Smooth muscle cell (in vitro differentiated cells): ENCODE measurements at regions not wholly inside any gene's neighbourhood (a gene's known extent, or its start where the extent isn't known, plus 50 kb on each side); places are given as distances from the start of the nearest gene placed in this dataset.

ENCODE experiments used
- DNase-seq: peaks from one replicate; lab custom pipeline; 2025; ENCODE audit not compliant: unreplicated experiment; lab: John Stamatoyannopoulos, UW
- H2AFZ ChIP-seq: fragments of 200-600 bp; sonication (generic); 2 replicates; pipeline ENCODE4 v1.6.0; 2016; ENCODE audit warnings: antibody characterized with exemption, low read depth, mild to moderate bottlenecking
- H3F3A ChIP-seq: fragments of 200-600 bp; sonication (generic); 2 replicates; pipeline ENCODE4 v1.6.0; 2017; ENCODE audit warnings: antibody characterized with exemption, low read depth
- H3K27ac ChIP-seq: fragments of 200-600 bp; sonication (generic); 2 replicates; pipeline ENCODE4 v1.5.1; 2016; ENCODE audit warnings: low read depth, mild to moderate bottlenecking
- H3K27me3 ChIP-seq: fragments of 200-600 bp; sonication (generic); 2 replicates; pipeline ENCODE4 v1.6.1; 2016; ENCODE audit warnings: low read depth, mild to moderate bottlenecking
- H3K36me3 ChIP-seq: fragments of 200-600 bp; sonication (generic); 2 replicates; pipeline ENCODE4 v1.5.1; 2016; ENCODE audit warnings: low read depth
- H3K4me1 ChIP-seq: fragments of 200-600 bp; sonication (generic); 2 replicates; pipeline ENCODE4 v1.5.1; 2016; ENCODE audit warnings: low read depth
- H3K4me2 ChIP-seq: fragments of 200-600 bp; sonication (generic); 2 replicates; pipeline ENCODE4 v1.6.0; 2016; ENCODE audit warnings: mild to moderate bottlenecking
- H3K4me3 ChIP-seq: fragments of 200-600 bp; sonication (generic); 2 replicates; pipeline ENCODE4 v1.5.1; 2016; ENCODE audit warnings: mild to moderate bottlenecking
- H3K79me2 ChIP-seq: fragments of 200-600 bp; sonication (generic); 2 replicates; pipeline ENCODE4 v1.6.0; 2016; ENCODE audit warnings: low read depth, mild to moderate bottlenecking
- H3K9ac ChIP-seq: fragments of 200-600 bp; sonication (generic); 2 replicates; pipeline ENCODE4 v1.6.0; 2016; ENCODE audit warnings: low read depth
- H3K9me3 ChIP-seq: fragments of 200-600 bp; sonication (generic); replicated peaks from 2 replicates; pipeline ENCODE4 v1.5.1; 2016; ENCODE audit warnings: low read depth
- H4K20me1 ChIP-seq: fragments of 200-600 bp; sonication (generic); 2 replicates; pipeline ENCODE4 v1.6.0; 2016; ENCODE audit warnings: low read depth
- WGBS: methylation state at CpG from one replicate; pipeline ENCODE4 v1.1.7; 2016; ENCODE audit warnings: low lambda C conversion rate; 5-methylcytosine and 5-hydroxymethylcytosine counted together
- TF ChIP-seq, protein P1 (sequence below): fragments of 200-600 bp; sonication (generic); IDR thresholded peaks from 2 replicates; pipeline ENCODE4 v1.5.1; 2017; ENCODE audit warnings: borderline replicate concordance, mild to moderate bottlenecking, antibody characterized with exemption; ENCODE audit not compliant: insufficient read depth, poor library complexity, severe bottlenecking

DNA sequence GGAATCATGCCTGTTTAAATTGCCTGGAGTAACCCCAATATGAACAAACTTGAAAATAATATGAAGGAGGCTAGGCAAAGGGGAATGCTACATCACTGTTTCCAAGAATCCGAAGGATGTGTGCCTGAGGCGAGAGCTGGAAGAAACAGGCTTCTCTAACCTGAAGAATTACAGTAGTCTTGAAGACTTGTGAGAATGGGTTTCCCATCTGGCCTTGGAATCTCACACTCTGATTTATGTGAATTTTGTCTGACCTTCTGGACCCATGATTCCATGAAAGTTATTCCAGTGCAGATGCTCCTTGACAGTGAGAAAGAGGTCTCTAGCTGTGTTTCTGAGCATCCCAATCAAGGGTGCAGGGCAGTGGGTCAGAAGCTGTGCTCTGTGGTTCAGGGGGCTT is 122.1 kb upstream of the PARP11 start:
- Histone ChIP-seq H3K79me2 (no peaks in the 10 kb centered on the region), H2AFZ (no peak overlapping the region), H3K9ac (no peak overlapping the region), H3K27ac (no peak overlapping the region), H3K4me2 (no peak overlapping the region), H3K27me3 (no peaks in the 10 kb centered on the region), H4K20me1 (no peaks in the 10 kb centered on the region), H3K36me3 (no peaks in the 10 kb centered on the region), H3F3A (no peaks in the 10 kb centered on the region), H3K9me3 (no peaks in the 10 kb centered on the region), H3K4me1 (no peaks in the 10 kb centered on the region), H3K4me3 (no peak overlapping the region)
- TF ChIP-seq, protein P1, sequence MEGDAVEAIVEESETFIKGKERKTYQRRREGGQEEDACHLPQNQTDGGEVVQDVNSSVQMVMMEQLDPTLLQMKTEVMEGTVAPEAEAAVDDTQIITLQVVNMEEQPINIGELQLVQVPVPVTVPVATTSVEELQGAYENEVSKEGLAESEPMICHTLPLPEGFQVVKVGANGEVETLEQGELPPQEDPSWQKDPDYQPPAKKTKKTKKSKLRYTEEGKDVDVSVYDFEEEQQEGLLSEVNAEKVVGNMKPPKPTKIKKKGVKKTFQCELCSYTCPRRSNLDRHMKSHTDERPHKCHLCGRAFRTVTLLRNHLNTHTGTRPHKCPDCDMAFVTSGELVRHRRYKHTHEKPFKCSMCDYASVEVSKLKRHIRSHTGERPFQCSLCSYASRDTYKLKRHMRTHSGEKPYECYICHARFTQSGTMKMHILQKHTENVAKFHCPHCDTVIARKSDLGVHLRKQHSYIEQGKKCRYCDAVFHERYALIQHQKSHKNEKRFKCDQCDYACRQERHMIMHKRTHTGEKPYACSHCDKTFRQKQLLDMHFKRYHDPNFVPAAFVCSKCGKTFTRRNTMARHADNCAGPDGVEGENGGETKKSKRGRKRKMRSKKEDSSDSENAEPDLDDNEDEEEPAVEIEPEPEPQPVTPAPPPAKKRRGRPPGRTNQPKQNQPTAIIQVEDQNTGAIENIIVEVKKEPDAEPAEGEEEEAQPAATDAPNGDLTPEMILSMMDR, result no peak
- no peak for DNase-seq
- WGBS, result 66% methylated on average over 2 of the region's 2 CpGs

DNA sequence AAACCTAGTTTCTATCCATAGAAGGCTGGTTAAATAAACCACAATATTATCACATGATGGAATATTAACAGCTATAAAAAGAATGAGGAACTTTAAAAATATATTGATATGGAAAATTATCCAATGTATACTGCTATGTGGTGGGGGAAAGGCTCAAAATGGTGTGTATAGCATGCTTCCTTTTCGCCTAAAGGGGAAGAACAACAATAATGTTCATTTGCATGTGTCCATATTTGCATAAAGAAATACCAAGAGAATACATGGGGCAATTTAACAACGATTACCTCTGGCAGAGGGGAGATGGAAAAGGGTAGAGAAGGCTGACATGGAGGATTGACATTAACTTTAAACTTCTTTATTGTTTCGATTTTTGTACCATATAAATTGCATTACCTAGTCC is 121.3 kb upstream of the PARP11 start:
- Histone ChIP-seq H3K4me1 (no peaks in the 10 kb centered on the region), H3K9me3 (no peaks in the 10 kb centered on the region), H3K27me3 (no peaks in the 10 kb centered on the region), H3K79me2 (no peaks in the 10 kb centered on the region), H3K36me3 (no peaks in the 10 kb centered on the region), H3K9ac (no peak overlapping the region), H3F3A (peaks cover 3% of the 10 kb centered on the region), H2AFZ (no peak overlapping the region), H3K4me3 (no peak overlapping the region), H3K4me2 (no peak overlapping the region), H3K27ac (no peak overlapping the region), H4K20me1 (no peaks in the 10 kb centered on the region)
- TF ChIP-seq, protein P1, result no peak
- 89% methylated on average over 3 of the region's 3 CpGs for WGBS
- DNase-seq, result no peak

DNA sequence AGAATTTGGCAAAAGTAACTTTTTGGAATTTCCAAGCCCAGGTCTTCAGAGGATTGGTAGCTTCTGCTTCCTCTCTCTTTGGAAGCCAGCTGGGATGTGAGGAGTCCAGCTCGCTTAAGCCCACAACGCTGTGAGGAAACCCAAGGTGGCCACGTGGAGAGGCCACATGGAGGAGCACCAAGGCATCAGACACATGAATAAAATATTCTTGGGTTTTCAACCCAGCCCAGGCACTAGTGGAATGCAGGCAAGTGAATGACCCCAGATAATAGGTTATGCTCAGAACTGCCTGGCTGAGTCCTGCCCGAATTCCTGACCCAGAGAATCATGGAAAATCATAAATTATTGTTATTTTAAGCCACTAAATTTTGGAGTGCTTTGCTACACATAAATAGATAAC is 119.7 kb upstream of the PARP11 start:
- H3K4me1 ChIP-seq, result no peaks in the 10 kb centered on the region
- WGBS, result 90% methylated on average over 4 of the region's 4 CpGs
- no peak overlapping the region for H3K9ac ChIP-seq
- H3K4me2 ChIP-seq, result no peak overlapping the region
- DNase-seq, result no peak
- no peaks in the 10 kb centered on the region for H3K27me3 ChIP-seq
- H4K20me1 ChIP-seq, result no peaks in the 10 kb centered on the region
- H3K79me2 ChIP-seq, result no peaks in the 10 kb centered on the region
- no peak overlapping the region for H3K27ac ChIP-seq
- H3K4me3 ChIP-seq, result no peak overlapping the region
- H3K36me3 ChIP-seq, result no peaks in the 10 kb centered on the region
- H2AFZ ChIP-seq, result no peak overlapping the region
- H3F3A ChIP-seq, result peaks cover 7% of the 10 kb centered on the region
- H3K9me3 ChIP-seq, result no peaks in the 10 kb centered on the region
- TF ChIP-seq, protein P1, result no peak

DNA sequence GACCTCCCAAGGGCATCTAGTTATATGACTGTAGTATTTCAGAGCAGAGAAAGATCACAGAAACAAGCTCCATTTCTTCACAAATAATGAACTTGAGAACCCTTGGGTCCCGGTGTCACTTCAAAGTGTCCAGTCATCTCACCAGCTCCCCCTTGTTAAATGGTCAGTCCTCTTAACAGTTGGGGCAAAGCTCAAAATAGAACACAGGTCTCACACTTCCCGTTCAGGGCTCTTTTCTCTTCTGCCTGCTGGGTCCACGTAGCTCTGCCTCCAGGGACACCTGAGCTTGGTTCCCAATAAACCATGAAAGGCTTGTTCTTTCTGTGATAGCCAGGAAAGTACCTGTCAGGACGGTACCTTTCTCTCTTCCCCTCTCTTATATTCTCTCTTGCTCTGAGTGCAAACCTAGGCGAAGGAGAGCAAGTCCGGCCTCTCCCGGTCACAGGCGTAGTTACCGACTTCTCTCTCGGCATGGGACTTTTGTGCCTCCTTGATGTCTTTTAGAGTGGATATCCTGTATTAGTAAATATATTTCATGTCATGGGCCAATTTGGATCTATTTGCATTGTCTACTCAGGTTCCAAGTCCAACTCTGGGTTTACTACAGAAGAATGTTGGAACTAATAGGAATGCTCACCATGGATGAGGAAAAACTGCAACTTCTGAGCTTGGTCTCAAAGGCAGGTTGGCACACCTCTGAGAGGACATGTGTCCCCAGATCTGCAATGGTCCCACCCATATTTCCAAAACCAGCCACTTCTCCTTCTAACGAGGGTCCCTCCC is 118.8 kb upstream of the PARP11 start:
- no peaks in the 10 kb centered on the region for H3K79me2 ChIP-seq
- no peak for DNase-seq

More for the DNA sequence above, 118.8 kb upstream of the PARP11 start:
- peaks cover 7% of the 10 kb centered on the region for H3F3A ChIP-seq
- WGBS, result 87% methylated on average over 11 of the region's 11 CpGs
- H3K27ac ChIP-seq, result no peak overlapping the region
- no peaks in the 10 kb centered on the region for H3K27me3 ChIP-seq
- TF ChIP-seq, protein P1, result no peak
- no peaks in the 10 kb centered on the region for H3K9me3 ChIP-seq
- H2AFZ ChIP-seq, result no peak overlapping the region
- no peaks in the 10 kb centered on the region for H3K36me3 ChIP-seq
- no peak overlapping the region for H3K9ac ChIP-seq
- H3K4me2 ChIP-seq, result no peak overlapping the region
- H3K4me1 ChIP-seq, result no peaks in the 10 kb centered on the region
- no peak overlapping the region for H3K4me3 ChIP-seq
- H4K20me1 ChIP-seq, result no peaks in the 10 kb centered on the region
